HG02943 (cell line): ENCODE measurements at regions not wholly inside any gene's neighbourhood (a gene's known extent, or its start where the extent isn't known, plus 50 kb on each side); places are given as distances from the start of the nearest gene placed in this dataset.
"Not testable (repeated sequence)": the region's sequence is repeated elsewhere in the genome, so short reads cannot be mapped to it uniquely, and the experiment has no call there.

Source experiments
- ATAC-seq: cut with Tn5 transposase; IDR thresholded peaks from one replicate; pipeline ENCODE4 v1.9.1; 2021; ENCODE audit warnings: mild to moderate bottlenecking, low read depth, moderate library complexity; ENCODE audit not compliant: unreplicated experiment

- ATAC-seq: not testable (repeated sequence)
Measured at GRCh38 chr10:8367672-8368411, 313.4 kb downstream of the GATA3 start.

- no peak for ATAC-seq
Measured at GRCh38 chr10:8369666-8370065, 315.2 kb downstream of the GATA3 start.

- ATAC-seq: no peak
Measured at GRCh38 chr10:8374334-8374733, 319.8 kb downstream of the GATA3 start.

GRCh38 chr10:8375137-8375536, 320.6 kb downstream of the GATA3 start:
- ATAC-seq: no peak

GRCh38 chr10:8378198-8378983, 323.9 kb downstream of the GATA3 start:
- no peak for ATAC-seq

GRCh38 chr10:8379906-8380832, 325.7 kb downstream of the GATA3 start:
- no peak for ATAC-seq

GRCh38 chr10:8380833-8381496, 326.5 kb downstream of the GATA3 start:
- ATAC-seq: no peak

GRCh38 chr10:8386781-8387180, 332.3 kb downstream of the GATA3 start:
- no peak for ATAC-seq

GRCh38 chr10:8389630-8390029, 335.1 kb downstream of the GATA3 start:
- no peak for ATAC-seq

- ATAC-seq: no peak
Measured at GRCh38 chr10:8392216-8392615, 337.7 kb downstream of the GATA3 start.

- no peak for ATAC-seq
Measured at GRCh38 chr10:8393531-8393930, 339.0 kb downstream of the GATA3 start.

GRCh38 chr10:8396675-8397074, 342.2 kb downstream of the GATA3 start:
- ATAC-seq: no peak

- ATAC-seq: no peak
Measured at GRCh38 chr10:8398771-8399170, 344.3 kb downstream of the GATA3 start.

- ATAC-seq: no peak
Measured at GRCh38 chr10:8400151-8400550, 345.7 kb downstream of the GATA3 start.

GRCh38 chr10:8400892-8401291, 346.4 kb downstream of the GATA3 start:
- ATAC-seq: no peak

GRCh38 chr10:8401531-8401930, 347.0 kb downstream of the GATA3 start:
- ATAC-seq: no peak

GRCh38 chr10:8402576-8402975, 348.1 kb downstream of the GATA3 start:
- no peak for ATAC-seq

GRCh38 chr10:8403711-8404371, 349.4 kb downstream of the GATA3 start:
- no peak for ATAC-seq

- peak; percentile 74 for ATAC-seq
Measured at GRCh38 chr10:8404721-8405120, 350.2 kb downstream of the GATA3 start.

- no peak for ATAC-seq
Measured at GRCh38 chr10:8405596-8405995, 351.1 kb downstream of the GATA3 start.
